Suprapubic skin (tissue), 4 donors: ENCODE measurements at regions not wholly inside any gene's neighbourhood (a gene's known extent, or its start where the extent isn't known, plus 50 kb on each side); places are given as distances from the start of the nearest gene placed in this dataset.

ENCODE experiments used
- DNase-seq, 2 donors: peaks; one replicate each; pipeline ENCODE4 v3.0.0-alpha.2; 2019; ENCODE audit warnings: low spot score in 2 of 2
- H3K27ac ChIP-seq: fragments of 200-600 bp; sonication (generic); one replicate; pipeline ENCODE4 v1.5.1; 2019
- H3K27me3 ChIP-seq: fragments of 200-600 bp; sonication (generic); one replicate; pipeline ENCODE4 v1.5.1; 2019
- H3K36me3 ChIP-seq: fragments of 200-600 bp; sonication (generic); one replicate; pipeline ENCODE4 v1.5.1; 2019
- H3K4me1 ChIP-seq: fragments of 200-600 bp; sonication (generic); one replicate; pipeline ENCODE4 v1.5.1; 2019
- H3K4me3 ChIP-seq: fragments of 200-600 bp; sonication (generic); one replicate; pipeline ENCODE4 v1.5.1; 2019; ENCODE audit warnings: mild to moderate bottlenecking
- H3K9me3 ChIP-seq: fragments of 200-600 bp; sonication (generic); one replicate; pipeline ENCODE4 v1.5.1; 2019
- CTCF ChIP-seq, 2 donors: fragments of 200-600 bp in 1 of 2; fragments of 450-650 bp in 1 of 2; sonication (generic) in 1 of 2; IDR thresholded peaks; one replicate each; pipeline ENCODE4 v1.5.1; 2016 to 2019; ENCODE audit warnings: antibody characterized with exemption in 2 of 2, mild to moderate bottlenecking in 1 of 2, moderate library complexity in 1 of 2
- EP300 ChIP-seq: sonication (generic); formaldehyde crosslinking; IDR thresholded peaks from one replicate; pipeline ENCODE4 v1.6.1; 2017; ENCODE audit warnings: antibody characterized with exemption
- POLR2A ChIP-seq, 2 donors: fragments of 450-650 bp; IDR thresholded peaks; one replicate each; pipeline ENCODE4 v1.6.1; 2017; ENCODE audit warnings: antibody characterized with exemption in 2 of 2, mild to moderate bottlenecking in 2 of 2, moderate library complexity in 2 of 2
- POLR2AphosphoS5 ChIP-seq, 3 donors: sonication (generic); formaldehyde crosslinking; IDR thresholded peaks; one replicate each; pipeline ENCODE4 v1.6.1; 2017; ENCODE audit warnings: antibody characterized with exemption in 3 of 3
- WGBS: methylation state at CpG from one replicate; pipeline ENCODE4 v1.1.5; 2018; 5-methylcytosine and 5-hydroxymethylcytosine counted together

DNA sequence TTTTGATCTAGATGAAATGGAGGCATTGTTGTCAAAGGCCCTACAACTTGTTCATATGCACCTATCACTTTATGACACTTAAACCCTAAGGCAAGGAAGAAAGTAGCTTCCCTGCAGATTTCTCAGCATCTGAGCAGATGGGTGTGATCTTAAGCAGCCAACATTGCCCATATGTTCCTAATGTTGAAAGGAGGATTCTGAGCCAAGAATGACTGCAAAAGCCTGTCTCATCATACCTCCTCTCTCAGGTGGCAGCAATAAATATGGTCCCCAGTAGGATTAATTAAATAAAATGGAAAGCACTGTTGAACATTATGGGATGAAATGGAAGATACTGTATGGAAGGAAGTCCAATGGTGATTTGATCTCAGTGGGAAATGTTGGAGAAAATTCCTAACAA is 538.1 kb upstream of the MAN1A1 start:
- TF ChIP-seq POLR2A (IDR thresholded peaks at IDR 0.05) (no peak), CTCF (IDR thresholded peaks at IDR 0.05) (no peak), EP300 (no peak), POLR2AphosphoS5 (IDR thresholded peaks at IDR 0.05) (no peak)
- H3K9me3 ChIP-seq, result no peaks in the 10 kb centered on the region
- H3K27ac ChIP-seq, result no peak overlapping the region
- no peaks in the 10 kb centered on the region for H3K4me1 ChIP-seq
- H3K4me3 ChIP-seq, result no peak overlapping the region
- no peak for DNase-seq
- no peaks in the 10 kb centered on the region for H3K36me3 ChIP-seq
- H3K27me3 ChIP-seq, result no peaks in the 10 kb centered on the region

GRCh38 chr6:119881416-119881815 is 531.9 kb upstream of the MAN1A1 start:
- 19% methylated on average over 1 of the region's 1 CpG for WGBS
- Histone ChIP-seq H3K27me3 (no peaks in the 10 kb centered on the region), H3K27ac (no peak overlapping the region), H3K9me3 (no peaks in the 10 kb centered on the region), H3K36me3 (no peaks in the 10 kb centered on the region), H3K4me1 (no peaks in the 10 kb centered on the region), H3K4me3 (no peak overlapping the region)
- no peak for DNase-seq
- TF ChIP-seq CTCF (IDR thresholded peaks at IDR 0.05), result no peak
- TF ChIP-seq POLR2AphosphoS5 (IDR thresholded peaks at IDR 0.05), result no peak
- no peak for TF ChIP-seq POLR2A (IDR thresholded peaks at IDR 0.05)
- no peak for TF ChIP-seq EP300

- Histone ChIP-seq H3K4me3 (no peak overlapping the region), H3K9me3 (no peaks in the 10 kb centered on the region), H3K27me3 (no peaks in the 10 kb centered on the region), H3K27ac (no peak overlapping the region), H3K36me3 (no peaks in the 10 kb centered on the region), H3K4me1 (no peaks in the 10 kb centered on the region)
- TF ChIP-seq CTCF (IDR thresholded peaks at IDR 0.05) (no peak), POLR2A (IDR thresholded peaks at IDR 0.05) (no peak), POLR2AphosphoS5 (IDR thresholded peaks at IDR 0.05) (no peak), EP300 (no peak)
- no peak for DNase-seq
These were observed 531.3 kb upstream of the MAN1A1 start for GRCh38 chr6:119880840-119881239.

GRCh38 chr6:119879731-119880130 is 530.2 kb upstream of the MAN1A1 start:
- no peaks in the 10 kb centered on the region for H3K27me3 ChIP-seq
- DNase-seq, result no peak
- no peaks in the 10 kb centered on the region for H3K9me3 ChIP-seq
- no peak overlapping the region for H3K27ac ChIP-seq
- no peak overlapping the region for H3K4me3 ChIP-seq
- no peaks in the 10 kb centered on the region for H3K4me1 ChIP-seq
- TF ChIP-seq POLR2AphosphoS5 (IDR thresholded peaks at IDR 0.05) (no peak), POLR2A (IDR thresholded peaks at IDR 0.05) (no peak), CTCF (IDR thresholded peaks at IDR 0.05) (no peak), EP300 (no peak)
- H3K36me3 ChIP-seq, result no peaks in the 10 kb centered on the region
- WGBS, result 0% methylated on average over 1 of the region's 1 CpG

- no peaks in the 10 kb centered on the region for H3K36me3 ChIP-seq
- H3K9me3 ChIP-seq, result no peaks in the 10 kb centered on the region
- H3K4me1 ChIP-seq, result no peaks in the 10 kb centered on the region
- H3K27ac ChIP-seq, result no peak overlapping the region
- TF ChIP-seq POLR2A (IDR thresholded peaks at IDR 0.05), result no peak
- no peak for TF ChIP-seq EP300
- TF ChIP-seq POLR2AphosphoS5 (IDR thresholded peaks at IDR 0.05), result no peak
- TF ChIP-seq CTCF (IDR thresholded peaks at IDR 0.05), result no peak
- no peak overlapping the region for H3K4me3 ChIP-seq
- WGBS, result 73% methylated on average over 4 of the region's 4 CpGs
- no peaks in the 10 kb centered on the region for H3K27me3 ChIP-seq
- no peak for DNase-seq
These were observed 524.8 kb upstream of the MAN1A1 start for GRCh38 chr6:119874381-119874780.
